Neural cell (in vitro differentiated cells): ENCODE measurements at regions not wholly inside any gene's neighbourhood (a gene's known extent, or its start where the extent isn't known, plus 50 kb on each side); places are given as distances from the start of the nearest gene placed in this dataset.

ENCODE experiments used
- EP300 ChIP-seq: fragments of 450-650 bp; conservative IDR thresholded peaks from 2 replicates; pipeline ENCODE4 v1.6.1; 2014; ENCODE audit warnings: antibody characterized with exemption, mild to moderate bottlenecking, moderate library complexity; ENCODE audit not compliant: poor library complexity, severe bottlenecking
- EZH2 ChIP-seq: fragments of 200-600, 300-800 bp; shearing (Covaris generic), sonication (generic); IDR thresholded peaks from 2 replicates; pipeline ENCODE4 v1.6.1; 2014; ENCODE audit warnings: antibody characterized with exemption, low read length, borderline replicate concordance, mild to moderate bottlenecking; ENCODE audit not compliant: insufficient read depth, poor library complexity, severe bottlenecking
- SMC3 ChIP-seq: fragments of 450-650 bp; conservative IDR thresholded peaks from 2 replicates; pipeline ENCODE4 v1.6.1; 2014; ENCODE audit warnings: antibody characterized with exemption, mild to moderate bottlenecking, moderate library complexity; ENCODE audit not compliant: poor library complexity
- TAF1 ChIP-seq: IDR thresholded peaks from 2 replicates; pipeline ENCODE4 v1.6.1; 2012; ENCODE audit warnings: low read depth
- TF ChIP-seq, protein P1 (sequence below): fragments of 450-650 bp; IDR thresholded peaks from 2 replicates; pipeline ENCODE4 v1.5.1; 2014; ENCODE audit warnings: antibody characterized with exemption, mild to moderate bottlenecking, moderate library complexity; ENCODE audit not compliant: poor library complexity, severe bottlenecking

DNA sequence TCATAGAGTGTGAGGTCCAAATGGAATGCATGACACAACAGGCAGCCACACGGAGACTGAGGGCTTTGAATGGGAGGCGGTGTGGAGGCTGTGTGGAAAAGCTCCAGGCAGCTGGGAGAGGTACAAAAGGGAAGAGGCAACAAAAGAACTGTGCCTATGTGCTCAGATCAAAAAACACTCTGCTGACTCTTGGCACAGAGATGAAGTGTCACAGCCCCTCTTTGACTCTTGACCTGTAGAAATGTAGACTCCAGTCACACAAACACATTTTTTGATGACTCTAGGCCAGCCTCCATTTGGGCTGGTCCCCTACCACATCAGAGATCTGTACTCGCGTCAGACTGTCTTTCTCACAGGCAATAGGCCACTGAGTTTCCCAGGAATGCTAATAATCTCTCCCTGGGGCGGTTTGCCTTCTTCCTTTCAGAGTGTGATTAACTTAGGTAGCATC, 456.0 kb downstream of the TUSC7 start:
- TF ChIP-seq, protein P1, sequence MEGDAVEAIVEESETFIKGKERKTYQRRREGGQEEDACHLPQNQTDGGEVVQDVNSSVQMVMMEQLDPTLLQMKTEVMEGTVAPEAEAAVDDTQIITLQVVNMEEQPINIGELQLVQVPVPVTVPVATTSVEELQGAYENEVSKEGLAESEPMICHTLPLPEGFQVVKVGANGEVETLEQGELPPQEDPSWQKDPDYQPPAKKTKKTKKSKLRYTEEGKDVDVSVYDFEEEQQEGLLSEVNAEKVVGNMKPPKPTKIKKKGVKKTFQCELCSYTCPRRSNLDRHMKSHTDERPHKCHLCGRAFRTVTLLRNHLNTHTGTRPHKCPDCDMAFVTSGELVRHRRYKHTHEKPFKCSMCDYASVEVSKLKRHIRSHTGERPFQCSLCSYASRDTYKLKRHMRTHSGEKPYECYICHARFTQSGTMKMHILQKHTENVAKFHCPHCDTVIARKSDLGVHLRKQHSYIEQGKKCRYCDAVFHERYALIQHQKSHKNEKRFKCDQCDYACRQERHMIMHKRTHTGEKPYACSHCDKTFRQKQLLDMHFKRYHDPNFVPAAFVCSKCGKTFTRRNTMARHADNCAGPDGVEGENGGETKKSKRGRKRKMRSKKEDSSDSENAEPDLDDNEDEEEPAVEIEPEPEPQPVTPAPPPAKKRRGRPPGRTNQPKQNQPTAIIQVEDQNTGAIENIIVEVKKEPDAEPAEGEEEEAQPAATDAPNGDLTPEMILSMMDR, result no peak
- TF ChIP-seq EZH2 (no peak), TAF1 (no peak), SMC3 (no peak), EP300 (no peak)
